GM21717 (cell line): ENCODE measurements at regions not wholly inside any gene's neighbourhood (a gene's known extent, or its start where the extent isn't known, plus 50 kb on each side); places are given as distances from the start of the nearest gene placed in this dataset.

Experiments
- ATAC-seq: cut with Tn5 transposase; IDR thresholded peaks from one replicate; pipeline ENCODE4 v1.9.1; 2021; ENCODE audit warnings: mild to moderate bottlenecking, moderate library complexity; ENCODE audit not compliant: unreplicated experiment

GRCh38 chr13:72127031-72127430, 260.0 kb upstream of the DACH1 start:
- no peak for ATAC-seq

GRCh38 chr13:72126424-72126823, 259.4 kb upstream of the DACH1 start:
- no peak for ATAC-seq

- no peak for ATAC-seq
Measured at GRCh38 chr13:72125561-72125960, 258.6 kb upstream of the DACH1 start.

GRCh38 chr13:72122661-72123255, 255.8 kb upstream of the DACH1 start:
- ATAC-seq = no peak

GRCh38 chr13:72121466-72121865, 254.5 kb upstream of the DACH1 start:
- ATAC-seq = no peak

- no peak for ATAC-seq
Measured at GRCh38 chr13:72120632-72121031, 253.6 kb upstream of the DACH1 start.

- ATAC-seq = no peak
Measured at GRCh38 chr13:72113931-72114330, 246.9 kb upstream of the DACH1 start.

GRCh38 chr13:72113076-72113475, 246.1 kb upstream of the DACH1 start:
- no peak for ATAC-seq

- ATAC-seq = no peak
Measured at GRCh38 chr13:72112216-72112615, 245.2 kb upstream of the DACH1 start.

- ATAC-seq = no peak
Measured at GRCh38 chr13:72109863-72110262, 242.9 kb upstream of the DACH1 start.

GRCh38 chr13:72104656-72105180, 237.7 kb upstream of the DACH1 start:
- ATAC-seq = no peak

GRCh38 chr13:72101768-72102400, 234.9 kb upstream of the DACH1 start:
- no peak for ATAC-seq

- no peak for ATAC-seq
Measured at GRCh38 chr13:72100339-72100738, 233.3 kb upstream of the DACH1 start.

- ATAC-seq = no peak
Measured at GRCh38 chr13:72097568-72097967, 230.6 kb upstream of the DACH1 start.

GRCh38 chr13:72093262-72093661, 226.3 kb upstream of the DACH1 start:
- no peak for ATAC-seq

- ATAC-seq = no peak
Measured at GRCh38 chr13:72074663-72075062, 207.7 kb upstream of the DACH1 start.

GRCh38 chr13:72072261-72072660, 205.3 kb upstream of the DACH1 start:
- no peak for ATAC-seq

- no peak for ATAC-seq
Measured at GRCh38 chr13:72071713-72072112, 204.7 kb upstream of the DACH1 start.

GRCh38 chr13:72062566-72062965, 195.6 kb upstream of the DACH1 start:
- no peak for ATAC-seq

GRCh38 chr13:72061613-72062012, 194.6 kb upstream of the DACH1 start:
- no peak for ATAC-seq

- ATAC-seq = no peak
Measured at GRCh38 chr13:72050251-72050650, 183.2 kb upstream of the DACH1 start.

GRCh38 chr13:72043366-72043765, 176.4 kb upstream of the DACH1 start:
- ATAC-seq = no peak

- no peak for ATAC-seq
Measured at GRCh38 chr13:72041165-72041564, 174.2 kb upstream of the DACH1 start.
